Limb (tissue), 2 donors: ENCODE measurements at regions not wholly inside any gene's neighbourhood (a gene's known extent, or its start where the extent isn't known, plus 50 kb on each side); places are given as distances from the start of the nearest gene placed in this dataset.

ENCODE experiments used
- DNase-seq, 2 donors: peaks; one replicate each; pipeline ENCODE4 v3.0.0-alpha.2; 2016; ENCODE audit errors: extremely low spot score in 2 of 2

- DNase-seq, result no peak
These were observed 54.2 kb downstream of the S1PR1 start for GRCh38 chr1:101290922-101291561.

- DNase-seq, result no peak
These were observed 55.0 kb downstream of the S1PR1 start for GRCh38 chr1:101291562-101292380.

- DNase-seq, result no peak
These were observed 56.7 kb downstream of the S1PR1 start for GRCh38 chr1:101293461-101294051.

GRCh38 chr1:101295209-101295608 lies 58.4 kb downstream of the S1PR1 start:
- no peak for DNase-seq

- DNase-seq, result no peak
These were observed 61.8 kb downstream of the S1PR1 start for GRCh38 chr1:101298663-101299062.

- DNase-seq, result no peak
These were observed 62.3 kb downstream of the S1PR1 start for GRCh38 chr1:101299141-101299540.

GRCh38 chr1:101299710-101300109 lies 62.9 kb downstream of the S1PR1 start:
- DNase-seq, result no peak

- DNase-seq, result no peak
These were observed 64.1 kb downstream of the S1PR1 start for GRCh38 chr1:101300916-101301315.

GRCh38 chr1:101301446-101302057 lies 64.7 kb downstream of the S1PR1 start:
- no peak for DNase-seq

- DNase-seq, result no peak
These were observed 66.2 kb downstream of the S1PR1 start for GRCh38 chr1:101302831-101303511.

GRCh38 chr1:101307985-101308689 lies 71.3 kb downstream of the S1PR1 start:
- DNase-seq, result no peak

- DNase-seq, result no peak
These were observed 72.1 kb downstream of the S1PR1 start for GRCh38 chr1:101308935-101309333.

GRCh38 chr1:101309334-101310311 lies 72.8 kb downstream of the S1PR1 start:
- DNase-seq, result peak; percentile 67 to 78

GRCh38 chr1:101310506-101310905 lies 73.7 kb downstream of the S1PR1 start:
- no peak for DNase-seq

- DNase-seq, result no peak
These were observed 74.5 kb downstream of the S1PR1 start for GRCh38 chr1:101311146-101311920.

GRCh38 chr1:101312147-101312546 lies 75.3 kb downstream of the S1PR1 start:
- DNase-seq, result no peak

- no peak for DNase-seq
These were observed 76.5 kb downstream of the S1PR1 start for GRCh38 chr1:101313356-101313755.

- DNase-seq, result no peak
These were observed 77.4 kb downstream of the S1PR1 start for GRCh38 chr1:101314244-101314643.

- DNase-seq, result no peak
These were observed 79.4 kb downstream of the S1PR1 start for GRCh38 chr1:101316256-101316655.
